Astrocyte (in vitro differentiated cells and primary cell): ENCODE measurements at regions not wholly inside any gene's neighbourhood (a gene's known extent, or its start where the extent isn't known, plus 50 kb on each side); places are given as distances from the start of the nearest gene placed in this dataset.

Experiments
- DNase-seq: peaks from one replicate; pipeline ENCODE4 v3.0.0-alpha.2; 2010; ENCODE audit warnings: low read depth
- FAIRE-seq: peaks from 2 replicates; lab custom pipeline; 2011; peaks lifted over from hg19 to GRCh38; lab: Jason Lieb, UNC
- H2AFZ ChIP-seq: 2 replicates; pipeline ENCODE4 v1.6.0; 2012; ENCODE audit warnings: low read depth, low read length, inconsistent platforms
- H3K27ac ChIP-seq: 2 replicates; pipeline ENCODE4 v1.5.1; 2011; ENCODE audit warnings: low read depth, low read length, inconsistent platforms
- H3K27me3 ChIP-seq: 2 replicates; pipeline ENCODE4 v1.6.0; 2011; ENCODE audit warnings: low read length, inconsistent platforms; ENCODE audit not compliant: insufficient read depth
- H3K36me3 ChIP-seq: 2 replicates; pipeline ENCODE4 v1.5.1; 2011; ENCODE audit warnings: low read length, inconsistent platforms; ENCODE audit not compliant: insufficient read depth
- H3K4me1 ChIP-seq: 2 replicates; pipeline ENCODE4 v1.5.1; 2011; ENCODE audit warnings: low read length, inconsistent platforms; ENCODE audit not compliant: insufficient read depth
- H3K4me2 ChIP-seq: 2 replicates; pipeline ENCODE4 v1.6.0; 2012; ENCODE audit warnings: low read length, inconsistent platforms
- H3K4me3 ChIP-seq: 2 replicates; pipeline ENCODE4 v1.5.1; 2011; ENCODE audit warnings: low read depth, mild to moderate bottlenecking, low read length, inconsistent platforms; ENCODE audit not compliant: insufficient read depth
- H3K79me2 ChIP-seq: 2 replicates; pipeline ENCODE4 v1.6.0; 2012; ENCODE audit warnings: mild to moderate bottlenecking, low read length, inconsistent platforms; ENCODE audit not compliant: insufficient read depth
- H3K9ac ChIP-seq: 2 replicates; pipeline ENCODE4 v1.6.0; 2012; ENCODE audit warnings: mild to moderate bottlenecking, low read length, inconsistent platforms
- H3K9me3 ChIP-seq: 2 replicates; pipeline ENCODE4 v1.5.1; 2012; ENCODE audit warnings: low read depth, mild to moderate bottlenecking, low read length, inconsistent platforms; ENCODE audit not compliant: insufficient read depth
- H4K20me1 ChIP-seq: 2 replicates; pipeline ENCODE4 v1.6.0; 2012; ENCODE audit warnings: low read length, inconsistent platforms; ENCODE audit not compliant: insufficient read depth
- H3K27ac Mint-ChIP-seq: one replicate; pipeline ENCODE4 v1.8.0; 2021; ENCODE audit warnings: mild to moderate bottlenecking, mixed read lengths; ENCODE audit not compliant: unreplicated experiment
- H3K27me3 Mint-ChIP-seq: one replicate; pipeline ENCODE4 v1.8.0; 2021; ENCODE audit warnings: low read depth, mixed read lengths; ENCODE audit not compliant: unreplicated experiment
- H3K36me3 Mint-ChIP-seq: one replicate; pipeline ENCODE4 v1.8.0; 2021; ENCODE audit warnings: low read depth, mixed read lengths; ENCODE audit not compliant: unreplicated experiment
- H3K4me1 Mint-ChIP-seq: one replicate; pipeline ENCODE4 v1.8.0; 2021; ENCODE audit warnings: low read depth, mixed read lengths; ENCODE audit not compliant: unreplicated experiment
- H3K4me3 Mint-ChIP-seq: one replicate; pipeline ENCODE4 v1.8.0; 2021; ENCODE audit warnings: mild to moderate bottlenecking, moderate library complexity, mixed read lengths; ENCODE audit not compliant: unreplicated experiment
- H3K9me3 Mint-ChIP-seq: one replicate; pipeline ENCODE4 v1.8.0; 2021; ENCODE audit warnings: mild to moderate bottlenecking, mixed read lengths; ENCODE audit not compliant: unreplicated experiment
- CTCF ChIP-seq: IDR thresholded peaks from 2 replicates; pipeline ENCODE4 v1.5.1; 2011; ENCODE audit warnings: low read depth, mild to moderate bottlenecking, inconsistent platforms, low read length, moderate library complexity; ENCODE audit not compliant: insufficient read depth
- EZH2 ChIP-seq: IDR thresholded peaks from 2 replicates; pipeline ENCODE4 v1.6.1; 2012; ENCODE audit warnings: mild to moderate bottlenecking, low read length, inconsistent platforms; ENCODE audit not compliant: insufficient read depth

- H3K9ac ChIP-seq = no peak overlapping the region
- no peaks in the 10 kb centered on the region for H3K4me1 Mint-ChIP-seq
Measured at GRCh38 chr2:18484625-18485024, 75.8 kb downstream of the RDH14 start.

GRCh38 chr2:18483896-18484295, 76.6 kb downstream of the RDH14 start:
- H3K9me3 Mint-ChIP-seq = no peaks in the 10 kb centered on the region

More at GRCh38 chr2:18484625-18485024, 75.8 kb downstream of the RDH14 start:
- Mint-ChIP-seq H3K36me3 (no peaks in the 10 kb centered on the region), H3K27ac (no peak overlapping the region), H3K27me3 (peaks cover 4% of the 10 kb centered on the region), H3K4me3 (no peak overlapping the region), H3K9me3 (no peaks in the 10 kb centered on the region)
- FAIRE-seq = no peak
- Histone ChIP-seq H3K79me2 (no peaks in the 10 kb centered on the region), H3K4me3 (no peak overlapping the region), H3K27me3 (no peaks in the 10 kb centered on the region), H3K4me2 (no peak overlapping the region), H4K20me1 (no peaks in the 10 kb centered on the region), H3K36me3 (no peaks in the 10 kb centered on the region), H2AFZ (no peak overlapping the region), H3K27ac (no peak overlapping the region), H3K9me3 (no peaks in the 10 kb centered on the region), H3K4me1 (no peaks in the 10 kb centered on the region)
- TF ChIP-seq EZH2 = no peak
- TF ChIP-seq CTCF = no peak
- no peak for DNase-seq

More at GRCh38 chr2:18483896-18484295, 76.6 kb downstream of the RDH14 start:
- H3K4me1 ChIP-seq = no peaks in the 10 kb centered on the region
- DNase-seq = no peak
- peaks cover 4% of the 10 kb centered on the region for H3K27me3 Mint-ChIP-seq
- FAIRE-seq = no peak
- no peak overlapping the region for H3K9ac ChIP-seq
- H3K36me3 Mint-ChIP-seq = no peaks in the 10 kb centered on the region
- H3K36me3 ChIP-seq = no peaks in the 10 kb centered on the region
- TF ChIP-seq CTCF = no peak
- no peak for TF ChIP-seq EZH2
- no peak overlapping the region for H2AFZ ChIP-seq
- H3K4me3 ChIP-seq = no peak overlapping the region
- H3K27ac Mint-ChIP-seq = no peak overlapping the region
- H3K27ac ChIP-seq = no peak overlapping the region
- H4K20me1 ChIP-seq = no peaks in the 10 kb centered on the region
- H3K4me1 Mint-ChIP-seq = no peaks in the 10 kb centered on the region
- no peaks in the 10 kb centered on the region for H3K27me3 ChIP-seq
- no peak overlapping the region for H3K4me2 ChIP-seq
- H3K4me3 Mint-ChIP-seq = no peak overlapping the region
- no peaks in the 10 kb centered on the region for H3K9me3 ChIP-seq
- H3K79me2 ChIP-seq = no peaks in the 10 kb centered on the region
